Esophagus muscularis mucosa (tissue), 4 donors: ENCODE measurements at regions not wholly inside any gene's neighbourhood (a gene's known extent, or its start where the extent isn't known, plus 50 kb on each side); places are given as distances from the start of the nearest gene placed in this dataset.

Experiments
- DNase-seq: peaks from one replicate; pipeline ENCODE4 v3.0.0-alpha.2; 2017; ENCODE audit errors: extremely low spot score
- H3K27ac ChIP-seq, 4 donors: fragments of 200-600 bp; sonication (generic); replicated peaks in 1 of 4; 1 replicate in 3 of 4; 2 replicates in 1 of 4; pipeline ENCODE4 v1.5.1; 2016 to 2019; ENCODE audit warnings: mild to moderate bottlenecking in 1 of 4
- H3K27me3 ChIP-seq, 4 donors: fragments of 200-600 bp; sonication (generic); one replicate each; pipeline versions ENCODE4 v1.5.1 to v1.6.0; 2016 to 2019
- H3K36me3 ChIP-seq, 4 donors: fragments of 200-600 bp; sonication (generic); one replicate each; pipeline ENCODE4 v1.5.1; 2016 to 2019
- H3K4me1 ChIP-seq, 4 donors: fragments of 200-600 bp; sonication (generic); one replicate each; pipeline ENCODE4 v1.5.1; 2016 to 2019
- H3K4me3 ChIP-seq, 4 donors: fragments of 200-600 bp; sonication (generic); 1 replicate in 2 of 4; 2 replicates in 2 of 4; pipeline ENCODE4 v1.5.1; 2016 to 2019; ENCODE audit warnings: mild to moderate bottlenecking in 4 of 4, moderate library complexity in 1 of 4
- H3K9me3 ChIP-seq, 4 donors: fragments of 200-600 bp; sonication (generic); 1 replicate in 3 of 4; 2 replicates in 1 of 4; pipeline ENCODE4 v1.5.1; 2016 to 2019
- EP300 ChIP-seq: sonication (generic); formaldehyde crosslinking; IDR thresholded peaks from one replicate; pipeline ENCODE4 v1.6.1; 2017; ENCODE audit warnings: antibody characterized with exemption
- POLR2A ChIP-seq: fragments of 450-650 bp; IDR thresholded peaks from one replicate; pipeline ENCODE4 v1.6.1; 2017; ENCODE audit warnings: antibody characterized with exemption, moderate library complexity, mild to moderate bottlenecking, low read depth
- POLR2AphosphoS5 ChIP-seq, 2 donors: sonication (generic); formaldehyde crosslinking; IDR thresholded peaks; one replicate each; pipeline ENCODE4 v1.6.1; 2017; ENCODE audit warnings: antibody characterized with exemption in 2 of 2
- WGBS: methylation state at CpG from one replicate; pipeline ENCODE4 v1.1.5; 2018; 5-methylcytosine and 5-hydroxymethylcytosine counted together
- intact Hi-C: fragments of 100-400 bp; cut with DNase I; formaldehyde crosslinking; loops from one replicate; pipeline ENCODE4 v1.15.1; 2023
- TF ChIP-seq, protein P1 (sequence below), 3 experiments: fragments of 200-600 bp in 2 of 3; fragments of 450-650 bp in 1 of 3; sonication (generic) in 2 of 3; IDR thresholded peaks; one replicate each; pipeline ENCODE4 v1.5.1; 2017 to 2019; ENCODE audit warnings: antibody characterized with exemption in 3 of 3, mild to moderate bottlenecking in 2 of 3, moderate library complexity in 1 of 3

DNA sequence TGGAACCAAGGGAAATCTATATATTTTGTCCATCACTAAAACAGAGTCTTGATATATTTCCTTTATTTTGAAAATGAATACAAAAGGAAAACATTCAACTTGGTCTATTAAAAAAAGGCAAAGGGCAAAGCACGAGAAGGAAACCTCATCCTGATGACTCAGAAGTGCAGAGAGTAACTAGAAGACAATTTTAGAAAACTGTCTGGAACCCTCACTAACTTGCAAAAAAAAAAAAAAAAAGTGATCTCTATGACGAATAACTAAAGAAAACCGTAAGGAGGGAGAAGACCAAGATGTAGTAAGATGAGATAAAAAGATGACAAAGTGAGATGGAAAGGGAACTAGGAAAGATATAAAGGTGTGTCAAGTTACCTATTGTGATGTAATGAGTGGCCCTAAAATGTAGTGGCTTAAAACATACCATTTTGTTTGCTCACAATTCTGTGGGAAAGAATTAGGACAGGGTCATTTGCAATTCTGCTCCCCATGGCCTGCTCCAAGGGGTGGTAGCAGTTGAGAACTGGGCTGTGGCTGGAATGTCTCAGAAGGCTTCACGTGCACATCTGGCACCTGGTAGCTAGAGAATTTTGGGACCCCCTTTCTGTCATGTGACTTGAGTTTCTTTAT is 303.0 kb downstream of the DYSF start:
- 73% methylated on average over 4 of the region's 4 CpGs for WGBS
- Histone ChIP-seq H3K27ac (no peak overlapping the region), H3K36me3 (no peaks in the 10 kb centered on the region), H3K4me1 (no peaks in the 10 kb centered on the region), H3K4me3 (no peak overlapping the region), H3K9me3 (no peaks in the 10 kb centered on the region), H3K27me3 (no peaks in the 10 kb centered on the region)
- TF ChIP-seq, protein P1, sequence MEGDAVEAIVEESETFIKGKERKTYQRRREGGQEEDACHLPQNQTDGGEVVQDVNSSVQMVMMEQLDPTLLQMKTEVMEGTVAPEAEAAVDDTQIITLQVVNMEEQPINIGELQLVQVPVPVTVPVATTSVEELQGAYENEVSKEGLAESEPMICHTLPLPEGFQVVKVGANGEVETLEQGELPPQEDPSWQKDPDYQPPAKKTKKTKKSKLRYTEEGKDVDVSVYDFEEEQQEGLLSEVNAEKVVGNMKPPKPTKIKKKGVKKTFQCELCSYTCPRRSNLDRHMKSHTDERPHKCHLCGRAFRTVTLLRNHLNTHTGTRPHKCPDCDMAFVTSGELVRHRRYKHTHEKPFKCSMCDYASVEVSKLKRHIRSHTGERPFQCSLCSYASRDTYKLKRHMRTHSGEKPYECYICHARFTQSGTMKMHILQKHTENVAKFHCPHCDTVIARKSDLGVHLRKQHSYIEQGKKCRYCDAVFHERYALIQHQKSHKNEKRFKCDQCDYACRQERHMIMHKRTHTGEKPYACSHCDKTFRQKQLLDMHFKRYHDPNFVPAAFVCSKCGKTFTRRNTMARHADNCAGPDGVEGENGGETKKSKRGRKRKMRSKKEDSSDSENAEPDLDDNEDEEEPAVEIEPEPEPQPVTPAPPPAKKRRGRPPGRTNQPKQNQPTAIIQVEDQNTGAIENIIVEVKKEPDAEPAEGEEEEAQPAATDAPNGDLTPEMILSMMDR (IDR thresholded peaks at IDR 0.05), result no peak
- TF ChIP-seq POLR2A (no peak), POLR2AphosphoS5 (IDR thresholded peaks at IDR 0.05) (no peak)
- intact Hi-C loops, result no loop called here
- DNase-seq, result no peak

DNA sequence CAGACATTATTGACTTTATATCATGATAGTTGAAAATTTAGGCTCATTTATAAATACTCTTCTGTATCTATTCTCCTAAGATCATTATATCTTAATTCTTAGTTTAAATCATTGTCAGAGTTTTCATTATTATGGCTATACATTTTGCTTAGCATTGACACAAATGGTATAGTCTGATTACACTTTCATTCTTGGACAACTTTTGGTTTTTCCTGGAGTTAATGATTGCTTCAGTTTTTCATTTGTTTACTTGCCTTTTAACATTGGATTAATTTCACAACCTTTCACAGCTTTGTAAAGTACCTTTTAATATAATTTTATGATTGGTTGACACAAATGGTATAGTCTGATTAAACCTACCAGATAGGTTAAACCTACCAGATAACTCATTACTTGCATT is 298.2 kb downstream of the DYSF start:
- H3K27ac ChIP-seq, result no peak overlapping the region
- intact Hi-C loops, result no loop called here
- TF ChIP-seq EP300 (no peak), POLR2A (no peak), POLR2AphosphoS5 (IDR thresholded peaks at IDR 0.05) (no peak)
- TF ChIP-seq, protein P1 (IDR thresholded peaks at IDR 0.05), result no peak
- no peaks in the 10 kb centered on the region for H3K9me3 ChIP-seq
- no peaks in the 10 kb centered on the region for H3K27me3 ChIP-seq
- no peak for DNase-seq
- H3K4me1 ChIP-seq, result peaks cover 16 to 35% (median 34%) of the 10 kb centered on the region in 4 donors
- H3K4me3 ChIP-seq, result no peak overlapping the region
- H3K36me3 ChIP-seq, result no peaks in the 10 kb centered on the region

DNA sequence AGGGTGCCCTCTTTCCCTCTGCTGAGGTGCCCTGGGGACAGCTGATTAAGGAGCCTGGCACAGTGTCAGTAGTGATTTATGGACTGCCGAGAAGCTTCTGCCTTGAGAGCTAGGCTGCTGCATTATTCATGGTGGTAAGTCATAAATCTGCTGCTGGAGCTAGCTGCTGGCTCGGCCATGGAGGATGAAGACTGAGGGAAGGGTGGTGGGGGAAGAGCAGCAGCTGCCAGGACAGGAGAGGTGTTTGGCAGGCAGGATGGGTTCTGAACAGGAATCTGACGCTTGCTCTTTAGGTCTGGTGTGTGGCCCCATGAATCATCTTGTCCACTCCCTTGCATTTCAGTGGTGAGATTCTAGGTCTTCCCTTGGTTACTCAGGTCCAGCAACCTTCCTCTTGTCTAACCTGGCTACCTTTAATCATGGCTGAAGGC is 296.3 kb downstream of the DYSF start:
- DNase-seq, result no peak
- intact Hi-C loops, result no loop called here
- Histone ChIP-seq H3K36me3 (no peaks in the 10 kb centered on the region), H3K9me3 (no peaks in the 10 kb centered on the region), H3K27me3 (no peaks in the 10 kb centered on the region), H3K4me1 (peaks cover 16 to 43% (median 40%) of the 10 kb centered on the region in 4 donors), H3K27ac (no peak overlapping the region), H3K4me3 (no peak overlapping the region)
- TF ChIP-seq, protein P1 (IDR thresholded peaks at IDR 0.05), result no peak
- TF ChIP-seq POLR2A (no peak), EP300 (no peak), POLR2AphosphoS5 (IDR thresholded peaks at IDR 0.05) (no peak)
- 55% methylated on average over 3 of the region's 3 CpGs for WGBS

DNA sequence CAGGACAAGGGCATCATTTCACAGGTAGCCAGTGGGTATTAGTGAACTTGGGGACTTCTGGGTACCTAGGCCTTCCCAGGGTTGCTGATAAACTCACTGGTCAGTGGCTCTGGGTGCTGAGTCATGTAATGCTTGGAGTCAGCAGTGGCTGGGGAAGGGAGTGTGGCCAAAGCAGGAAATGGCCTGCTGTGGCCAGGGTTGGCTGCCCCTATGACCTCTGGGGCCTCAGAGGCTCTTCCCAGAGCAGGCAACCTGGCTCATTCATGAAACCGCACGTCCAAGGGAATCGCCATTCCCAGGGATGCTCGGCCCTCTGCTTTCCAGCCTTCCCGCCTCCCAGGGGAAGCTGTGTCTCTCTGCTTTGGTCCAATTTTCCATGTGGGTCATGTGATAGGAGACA is 294.9 kb downstream of the DYSF start:
- H3K4me1 ChIP-seq, result peaks cover 24 to 56% (median 53%) of the 10 kb centered on the region in 4 donors
- no peaks in the 10 kb centered on the region for H3K9me3 ChIP-seq
- no peaks in the 10 kb centered on the region for H3K36me3 ChIP-seq
- peak overlapping the region; percentile 65 to 78 (median 76) for H3K27ac ChIP-seq
- TF ChIP-seq EP300 (no peak), POLR2AphosphoS5 (IDR thresholded peaks at IDR 0.05) (peak; percentile 11 to 12)
- 90% methylated on average over 2 of the region's 5 CpGs for WGBS
- no peak overlapping the region for H3K4me3 ChIP-seq
- H3K27me3 ChIP-seq, result no peaks in the 10 kb centered on the region
- intact Hi-C loops, result no loop called here
- DNase-seq, result no peak

DNA sequence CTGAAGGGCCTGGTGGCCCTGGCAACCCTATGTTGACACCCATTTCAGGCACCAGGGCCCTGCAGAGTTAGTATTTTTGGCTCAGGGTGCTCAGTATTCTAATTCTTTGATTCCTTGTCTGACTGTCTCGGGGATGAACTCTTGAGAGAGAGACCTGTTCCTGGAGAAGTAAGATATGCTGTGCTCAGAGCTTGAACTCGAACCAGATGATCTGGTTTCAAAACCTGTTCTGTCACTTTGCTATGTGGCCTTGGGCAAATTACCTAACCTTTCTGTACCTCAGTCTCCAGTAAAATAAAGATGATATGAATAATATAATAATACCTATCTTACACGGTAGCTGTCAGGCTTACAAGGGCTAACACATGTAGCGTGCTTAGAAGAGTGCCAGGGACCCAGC is 294.2 kb downstream of the DYSF start:
- DNase-seq, result no peak
- TF ChIP-seq POLR2A, result no peak
- TF ChIP-seq, protein P1 (IDR thresholded peaks at IDR 0.05), result no peak
- no peak for TF ChIP-seq POLR2AphosphoS5 (IDR thresholded peaks at IDR 0.05)
- TF ChIP-seq EP300, result no peak
- H3K27me3 ChIP-seq, result no peaks in the 10 kb centered on the region
- H3K4me1 ChIP-seq, result peaks cover 30 to 63% (median 59%) of the 10 kb centered on the region in 4 donors
- intact Hi-C loops, result no loop called here
- peak overlapping the region; percentile 65 to 78 (median 76) for H3K27ac ChIP-seq
- H3K9me3 ChIP-seq, result no peaks in the 10 kb centered on the region
- WGBS, result 77% methylated on average over 4 of the region's 4 CpGs
- no peak overlapping the region for H3K4me3 ChIP-seq
- H3K36me3 ChIP-seq, result no peaks in the 10 kb centered on the region
